IPS-20b (cell line): ENCODE measurements at regions not wholly inside any gene's neighbourhood (a gene's known extent, or its start where the extent isn't known, plus 50 kb on each side); places are given as distances from the start of the nearest gene placed in this dataset.

ENCODE experiments used
- H3K27ac ChIP-seq: one replicate; pipeline ENCODE4 v1.5.1; 2013; ENCODE audit warnings: low read length
- H3K27me3 ChIP-seq: 2 replicates; pipeline ENCODE4 v1.6.1; 2013; ENCODE audit warnings: mild to moderate bottlenecking, low read length, inconsistent platforms; ENCODE audit not compliant: insufficient read depth
- H3K36me3 ChIP-seq: 2 replicates; pipeline ENCODE4 v1.6.1; 2013; ENCODE audit warnings: low read depth, mild to moderate bottlenecking, inconsistent platforms, low read length, moderate library complexity; ENCODE audit not compliant: insufficient read depth
- H3K4me1 ChIP-seq: 2 replicates; pipeline ENCODE4 v1.6.1; 2013; ENCODE audit warnings: mild to moderate bottlenecking, control low read depth, inconsistent platforms, low read length, moderate library complexity; ENCODE audit not compliant: insufficient read depth
- H3K4me3 ChIP-seq: 2 replicates; pipeline ENCODE4 v1.5.1; 2013; ENCODE audit warnings: mild to moderate bottlenecking, low read length, inconsistent platforms
- H3K9ac ChIP-seq: 2 replicates; pipeline ENCODE4 v1.6.1; 2013; ENCODE audit warnings: low read depth, mild to moderate bottlenecking, inconsistent platforms, low read length, moderate library complexity
- H3K9me3 ChIP-seq: 2 replicates; pipeline ENCODE4 v1.6.1; 2013; ENCODE audit warnings: mild to moderate bottlenecking, low read depth, low read length, inconsistent platforms; ENCODE audit not compliant: insufficient read depth

- no peak overlapping the region for H3K9ac ChIP-seq
- no peak overlapping the region for H3K27ac ChIP-seq
- no peaks in the 10 kb centered on the region for H3K36me3 ChIP-seq
- no peak overlapping the region for H3K4me3 ChIP-seq
- no peaks in the 10 kb centered on the region for H3K27me3 ChIP-seq
- H3K9me3 ChIP-seq: no peaks in the 10 kb centered on the region
- no peaks in the 10 kb centered on the region for H3K4me1 ChIP-seq
These were observed 77.5 kb upstream of the LRATD1 start for GRCh38 chr2:14554849-14555545.

- H3K9ac ChIP-seq: no peak overlapping the region
- H3K9me3 ChIP-seq: no peaks in the 10 kb centered on the region
- no peak overlapping the region for H3K27ac ChIP-seq
- H3K4me1 ChIP-seq: no peaks in the 10 kb centered on the region
- H3K4me3 ChIP-seq: no peak overlapping the region
- no peaks in the 10 kb centered on the region for H3K36me3 ChIP-seq
- no peaks in the 10 kb centered on the region for H3K27me3 ChIP-seq
These were observed 75.4 kb upstream of the LRATD1 start for GRCh38 chr2:14557111-14557510.

- Histone ChIP-seq H3K27me3 (no peaks in the 10 kb centered on the region), H3K4me1 (no peaks in the 10 kb centered on the region), H3K9ac (no peak overlapping the region), H3K9me3 (no peaks in the 10 kb centered on the region), H3K4me3 (no peak overlapping the region), H3K27ac (no peak overlapping the region), H3K36me3 (no peaks in the 10 kb centered on the region)
These were observed 74.6 kb upstream of the LRATD1 start for GRCh38 chr2:14557916-14558315.

- Histone ChIP-seq H3K36me3 (no peaks in the 10 kb centered on the region), H3K9ac (no peak overlapping the region), H3K9me3 (no peaks in the 10 kb centered on the region), H3K27ac (no peak overlapping the region), H3K4me3 (no peak overlapping the region), H3K4me1 (no peaks in the 10 kb centered on the region), H3K27me3 (no peaks in the 10 kb centered on the region)
These were observed 74.1 kb upstream of the LRATD1 start for GRCh38 chr2:14558335-14558919.

- no peak overlapping the region for H3K4me3 ChIP-seq
- H3K9me3 ChIP-seq: no peaks in the 10 kb centered on the region
- no peaks in the 10 kb centered on the region; the same call in 1 of the 2 replicates for H3K4me1 ChIP-seq
- no peak overlapping the region for H3K27ac ChIP-seq
- H3K27me3 ChIP-seq: no peaks in the 10 kb centered on the region
- no peaks in the 10 kb centered on the region for H3K36me3 ChIP-seq
- H3K9ac ChIP-seq: no peak overlapping the region
These were observed 71.8 kb upstream of the LRATD1 start for GRCh38 chr2:14560716-14561115.

GRCh38 chr2:14563324-14563723, 69.2 kb upstream of the LRATD1 start:
- no peak overlapping the region for H3K9ac ChIP-seq
- no peaks in the 10 kb centered on the region for H3K27me3 ChIP-seq
- H3K4me1 ChIP-seq: no peaks in the 10 kb centered on the region; the same call in 1 of the 2 replicates
- no peaks in the 10 kb centered on the region for H3K9me3 ChIP-seq
- no peaks in the 10 kb centered on the region for H3K36me3 ChIP-seq
- no peak overlapping the region for H3K4me3 ChIP-seq
- no peak overlapping the region for H3K27ac ChIP-seq

- no peak overlapping the region for H3K27ac ChIP-seq
- H3K9me3 ChIP-seq: no peaks in the 10 kb centered on the region
- no peaks in the 10 kb centered on the region for H3K36me3 ChIP-seq
- H3K9ac ChIP-seq: no peak overlapping the region
- no peak overlapping the region for H3K4me3 ChIP-seq
- H3K27me3 ChIP-seq: no peaks in the 10 kb centered on the region
- no peaks in the 10 kb centered on the region; the same call in 1 of the 2 replicates for H3K4me1 ChIP-seq
These were observed 66.9 kb upstream of the LRATD1 start for GRCh38 chr2:14565666-14566065.

- Histone ChIP-seq H3K27me3 (no peaks in the 10 kb centered on the region), H3K36me3 (no peaks in the 10 kb centered on the region), H3K9ac (no peak overlapping the region), H3K27ac (no peak overlapping the region), H3K4me3 (no peak overlapping the region), H3K4me1 (no peaks in the 10 kb centered on the region; the same call in 1 of the 2 replicates), H3K9me3 (no peaks in the 10 kb centered on the region)
These were observed 65.0 kb upstream of the LRATD1 start for GRCh38 chr2:14567561-14567960.

GRCh38 chr2:14569294-14569693, 63.2 kb upstream of the LRATD1 start:
- H3K9ac ChIP-seq: no peak overlapping the region
- H3K4me3 ChIP-seq: no peak overlapping the region
- no peaks in the 10 kb centered on the region for H3K9me3 ChIP-seq
- no peaks in the 10 kb centered on the region; the same call in 1 of the 2 replicates for H3K4me1 ChIP-seq
- no peaks in the 10 kb centered on the region for H3K36me3 ChIP-seq
- H3K27me3 ChIP-seq: no peaks in the 10 kb centered on the region
- H3K27ac ChIP-seq: no peak overlapping the region

- no peak overlapping the region for H3K27ac ChIP-seq
These were observed 59.9 kb upstream of the LRATD1 start for GRCh38 chr2:14572633-14573032.

GRCh38 chr2:14577843-14578242, 54.7 kb upstream of the LRATD1 start:
- Histone ChIP-seq H3K36me3 (no peaks in the 10 kb centered on the region), H3K9ac (no peak overlapping the region), H3K27ac (no peak overlapping the region), H3K4me3 (no peak overlapping the region), H3K4me1 (no peaks in the 10 kb centered on the region), H3K9me3 (no peaks in the 10 kb centered on the region), H3K27me3 (no peaks in the 10 kb centered on the region)

More at GRCh38 chr2:14572633-14573032, 59.9 kb upstream of the LRATD1 start:
- Histone ChIP-seq H3K9ac (no peak overlapping the region), H3K36me3 (no peaks in the 10 kb centered on the region), H3K9me3 (no peaks in the 10 kb centered on the region), H3K4me3 (no peak overlapping the region), H3K27me3 (no peaks in the 10 kb centered on the region), H3K4me1 (no peaks in the 10 kb centered on the region)
